Immature natural killer cell (primary cell): ENCODE measurements at regions not wholly inside any gene's neighbourhood (a gene's known extent, or its start where the extent isn't known, plus 50 kb on each side); places are given as distances from the start of the nearest gene placed in this dataset.

Source experiments
- DNase-seq, 3 donors: peaks; one replicate each; pipeline ENCODE4 v3.0.0; 2022; ENCODE audit warnings: mixed read lengths in 1 of 3
- H3K27ac Mint-ChIP-seq, 6 donors: one replicate each; pipeline ENCODE4 v1.8.0; 2020; ENCODE audit warnings: mixed read lengths in 6 of 6, mild to moderate bottlenecking in 5 of 6, inconsistent platforms in 4 of 6, moderate library complexity in 3 of 6
- H3K27me3 Mint-ChIP-seq, 3 donors: one replicate each; pipeline ENCODE4 v1.8.0; 2020 to 2021; ENCODE audit warnings: low read depth in 3 of 3, mild to moderate bottlenecking in 3 of 3, mixed read lengths in 3 of 3, moderate library complexity in 3 of 3, inconsistent platforms in 1 of 3
- H3K36me3 Mint-ChIP-seq, 3 donors: one replicate each; pipeline ENCODE4 v1.8.0; 2020; ENCODE audit warnings: mixed read lengths in 3 of 3, inconsistent platforms in 2 of 3, mild to moderate bottlenecking in 2 of 3
- H3K4me1 Mint-ChIP-seq, 2 donors: one replicate each; pipeline ENCODE4 v1.8.0; 2020; ENCODE audit warnings: inconsistent platforms in 2 of 2, mild to moderate bottlenecking in 2 of 2, mixed read lengths in 2 of 2, moderate library complexity in 1 of 2
- H3K4me3 Mint-ChIP-seq, 5 donors: one replicate each; pipeline ENCODE4 v1.8.0; 2020; ENCODE audit warnings: mild to moderate bottlenecking in 5 of 5, mixed read lengths in 5 of 5, inconsistent platforms in 3 of 5, moderate library complexity in 3 of 5
- H3K9me3 Mint-ChIP-seq, 6 donors: one replicate each; pipeline ENCODE4 v1.8.0; 2020; ENCODE audit warnings: mild to moderate bottlenecking in 6 of 6, mixed read lengths in 6 of 6, inconsistent platforms in 4 of 6, moderate library complexity in 3 of 6

- H3K4me1 Mint-ChIP-seq: no peaks in the 10 kb centered on the region
- H3K36me3 Mint-ChIP-seq: no peaks in the 10 kb centered on the region
- no peak for DNase-seq
- no peaks in the 10 kb centered on the region for H3K9me3 Mint-ChIP-seq
- no peak overlapping the region for H3K27ac Mint-ChIP-seq
- no peak overlapping the region for H3K4me3 Mint-ChIP-seq
- H3K27me3 Mint-ChIP-seq: peaks cover 0 to 6% (median 2%) of the 10 kb centered on the region in 3 donors
Measured at GRCh38 chr6:43967719-43968091, 159.5 kb downstream of the MRPL14 start.

DNA sequence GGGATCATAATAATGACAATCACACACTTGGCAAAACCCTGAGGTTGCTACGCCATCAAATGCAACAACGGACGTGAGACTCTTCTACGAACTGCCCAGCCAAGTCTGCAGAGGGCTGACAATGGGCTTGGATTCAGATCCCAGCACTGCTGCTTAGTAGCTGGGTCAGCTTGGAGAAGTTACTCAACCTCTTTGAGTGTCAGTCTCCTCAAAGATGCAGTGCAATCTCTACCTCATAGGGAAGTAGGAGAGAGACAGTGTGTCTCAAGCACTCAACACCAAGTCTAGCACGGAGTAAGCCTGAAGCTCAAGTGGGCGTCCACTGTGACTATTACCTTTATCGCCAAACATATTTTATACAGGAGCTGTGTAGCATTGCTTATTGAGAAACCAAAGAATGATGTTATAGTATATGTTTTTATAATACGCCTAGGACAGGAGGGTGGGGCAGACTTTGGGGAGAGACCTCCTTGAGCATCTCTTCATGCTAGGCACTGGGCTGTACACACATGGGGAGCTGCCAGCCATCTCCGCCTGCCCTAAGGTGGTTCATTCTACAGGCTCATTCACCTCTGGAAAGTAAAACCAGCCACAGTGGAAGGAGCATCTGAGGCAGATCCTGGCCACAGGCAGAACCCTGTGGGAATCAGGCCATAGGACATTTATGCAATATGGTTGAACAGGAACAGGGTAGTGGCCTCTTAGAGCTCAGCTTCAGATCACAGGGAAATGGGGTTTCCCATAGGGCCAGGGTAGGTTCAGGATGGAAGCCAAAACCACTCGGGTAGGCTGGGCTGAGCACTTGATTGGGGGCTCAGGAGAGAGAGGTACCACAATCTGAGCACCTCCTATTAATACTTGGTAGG lies 160.2 kb downstream of the MRPL14 start:
- H3K36me3 Mint-ChIP-seq: no peaks in the 10 kb centered on the region
- no peak overlapping the region for H3K27ac Mint-ChIP-seq
- H3K4me3 Mint-ChIP-seq: no peak overlapping the region
- H3K9me3 Mint-ChIP-seq: no peaks in the 10 kb centered on the region
- H3K4me1 Mint-ChIP-seq: no peaks in the 10 kb centered on the region
- no peak for DNase-seq
- peaks cover 0 to 6% (median 2%) of the 10 kb centered on the region in 3 donors for H3K27me3 Mint-ChIP-seq

GRCh38 chr6:43966374-43966658 lies 160.9 kb downstream of the MRPL14 start:
- no peak for DNase-seq
- H3K4me3 Mint-ChIP-seq: no peak overlapping the region
- H3K9me3 Mint-ChIP-seq: peaks cover 0 to 2% (median 0%) of the 10 kb centered on the region in 6 donors
- H3K36me3 Mint-ChIP-seq: no peaks in the 10 kb centered on the region
- peaks cover 0 to 6% (median 2%) of the 10 kb centered on the region in 3 donors for H3K27me3 Mint-ChIP-seq
- no peaks in the 10 kb centered on the region for H3K4me1 Mint-ChIP-seq
- H3K27ac Mint-ChIP-seq: no peak overlapping the region

DNA sequence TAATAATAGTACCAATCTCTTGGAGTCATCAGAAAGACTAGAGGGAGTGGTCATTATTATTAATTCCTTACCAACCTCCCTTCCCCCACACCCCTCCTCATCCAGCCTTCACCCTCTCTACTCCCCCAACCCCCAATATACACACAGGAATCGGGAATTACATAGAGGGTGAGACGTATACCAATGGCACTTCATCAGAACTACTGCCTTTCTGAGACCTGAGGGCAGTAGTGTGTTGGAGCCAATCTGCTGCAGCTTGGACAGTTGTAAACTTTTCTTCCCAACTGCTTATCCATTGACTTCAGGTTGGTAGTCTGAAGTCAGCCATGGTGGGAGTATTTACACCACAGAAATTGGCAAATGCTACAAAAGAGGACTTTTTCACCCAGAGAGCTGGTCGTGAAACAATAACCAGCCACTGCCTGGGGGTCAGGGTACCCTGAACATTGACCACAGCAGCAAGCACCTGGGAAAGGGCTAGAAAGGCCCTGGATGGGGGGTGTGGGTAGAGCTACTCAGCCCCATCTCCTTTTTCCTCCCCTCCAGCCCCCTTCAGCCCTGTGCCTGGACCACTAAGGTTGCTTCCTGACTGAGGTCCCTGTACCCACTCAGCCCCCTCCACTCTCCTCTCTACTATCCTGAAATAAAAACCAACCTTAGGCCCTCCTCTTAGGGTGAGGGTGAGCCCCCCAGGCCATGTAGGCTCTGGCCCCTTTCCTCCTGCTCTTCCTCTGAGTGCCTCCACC lies 161.5 kb downstream of the MRPL14 start:
- Mint-ChIP-seq H3K27me3 (peaks cover 0 to 6% (median 4%) of the 10 kb centered on the region in 3 donors), H3K4me1 (no peaks in the 10 kb centered on the region), H3K9me3 (peaks cover 0 to 2% (median 0%) of the 10 kb centered on the region in 6 donors), H3K36me3 (no peaks in the 10 kb centered on the region), H3K27ac (no peak overlapping the region), H3K4me3 (no peak overlapping the region)
- no peak for DNase-seq

DNA sequence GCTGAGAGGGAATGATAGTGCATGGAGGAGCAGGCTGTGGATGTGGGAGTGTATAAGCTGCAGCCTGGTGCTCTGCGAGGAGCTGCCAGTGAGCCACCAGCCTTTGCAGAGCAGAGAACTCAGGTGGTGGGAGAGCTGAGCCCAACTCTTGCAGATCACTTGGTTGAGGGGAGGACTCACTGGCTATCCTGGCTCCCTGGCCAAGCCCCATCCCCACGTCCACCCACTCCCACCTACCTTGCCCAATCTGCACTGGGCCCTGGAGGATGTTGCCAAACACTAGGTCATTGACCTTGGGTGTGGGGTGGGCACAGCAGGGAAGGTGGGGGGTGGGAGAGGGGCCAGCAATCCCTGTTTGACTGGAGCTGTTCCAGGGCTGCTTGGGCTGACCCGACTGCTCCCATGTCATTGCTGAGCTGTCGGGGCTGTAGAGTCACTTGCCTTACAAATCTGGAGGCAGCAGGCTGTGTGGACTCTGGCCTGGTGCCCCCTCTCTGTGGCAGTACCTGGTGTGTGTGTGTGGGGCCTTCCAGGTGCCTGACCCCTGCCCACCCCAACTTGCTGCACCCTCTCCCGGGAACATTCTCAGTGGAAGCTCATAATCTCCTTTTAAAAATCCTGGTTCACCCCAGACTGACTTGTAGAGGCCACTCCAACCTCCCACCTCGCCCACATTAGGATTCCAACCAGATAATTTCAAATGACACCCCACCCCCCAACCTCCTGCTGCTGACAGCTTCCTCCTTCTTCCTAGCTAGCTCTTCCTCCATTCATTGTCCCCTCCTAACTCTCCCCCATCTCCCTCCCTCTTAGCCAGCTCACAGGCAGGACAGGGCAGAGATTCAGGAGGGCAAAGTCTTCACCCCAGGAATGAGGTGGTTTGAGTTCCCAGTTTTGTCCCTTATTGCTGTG lies 162.3 kb downstream of the MRPL14 start:
- no peak for DNase-seq

GRCh38 chr6:43963877-43964658 lies 163.2 kb downstream of the MRPL14 start:
- no peaks in the 10 kb centered on the region for H3K4me1 Mint-ChIP-seq

More for the DNA sequence above, 162.3 kb downstream of the MRPL14 start:
- Mint-ChIP-seq H3K4me1 (no peaks in the 10 kb centered on the region), H3K27me3 (peaks cover 0 to 8% (median 4%) of the 10 kb centered on the region in 3 donors), H3K4me3 (no peak overlapping the region), H3K9me3 (peaks cover 0 to 2% (median 0%) of the 10 kb centered on the region in 6 donors), H3K27ac (no peak overlapping the region), H3K36me3 (no peaks in the 10 kb centered on the region)

DNA sequence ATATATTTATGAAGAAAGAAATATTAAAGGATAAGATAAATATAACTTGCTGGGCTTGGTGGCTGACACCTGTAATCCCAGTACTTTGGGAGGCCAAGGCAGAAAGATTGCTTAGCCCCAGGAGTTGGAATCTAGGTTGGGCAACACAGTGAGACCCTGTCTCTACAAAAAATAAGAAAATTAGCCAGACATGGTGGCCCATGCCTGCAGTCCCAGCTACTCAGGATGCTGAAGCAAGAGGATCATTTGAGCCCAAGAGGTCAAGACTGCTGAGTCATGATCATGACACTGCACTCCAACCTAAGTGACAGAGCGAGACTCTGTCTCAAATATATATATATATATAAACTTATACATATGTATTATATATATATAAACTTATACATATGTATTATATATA lies 164.0 kb downstream of the MRPL14 start:
- Mint-ChIP-seq H3K9me3 (peaks cover 0 to 2% (median 0%) of the 10 kb centered on the region in 6 donors), H3K4me1 (no peaks in the 10 kb centered on the region), H3K27me3 (peaks cover 4 to 7% (median 5%) of the 10 kb centered on the region in 3 donors), H3K4me3 (no peak overlapping the region), H3K27ac (no peak overlapping the region), H3K36me3 (no peaks in the 10 kb centered on the region)
- DNase-seq: no peak

More at GRCh38 chr6:43963877-43964658, 163.2 kb downstream of the MRPL14 start:
- peaks cover 0 to 2% (median 0%) of the 10 kb centered on the region in 6 donors for H3K9me3 Mint-ChIP-seq
- H3K36me3 Mint-ChIP-seq: no peaks in the 10 kb centered on the region
- no peak overlapping the region for H3K27ac Mint-ChIP-seq
- DNase-seq: no peak
- no peak overlapping the region for H3K4me3 Mint-ChIP-seq
- peaks cover 3 to 5% (median 4%) of the 10 kb centered on the region in 3 donors for H3K27me3 Mint-ChIP-seq

DNA sequence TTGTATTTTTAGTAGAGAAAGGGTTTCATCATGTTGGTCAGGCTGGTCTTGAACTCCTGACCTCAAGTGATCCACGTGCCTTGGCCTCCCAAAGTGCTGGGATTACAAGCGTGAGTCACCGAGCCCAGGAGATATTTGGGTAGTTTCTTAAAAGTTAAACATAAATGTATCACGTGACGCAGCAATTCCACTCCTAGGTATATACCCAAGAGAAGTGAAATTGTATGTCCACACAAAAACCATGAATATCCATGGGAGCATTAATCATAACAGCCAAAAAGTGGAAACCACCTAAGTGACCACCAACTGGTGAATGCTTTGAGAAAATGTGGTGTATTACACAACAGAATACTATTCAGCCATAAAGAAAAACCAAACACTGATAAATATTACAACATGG lies 164.8 kb downstream of the MRPL14 start:
- Mint-ChIP-seq H3K4me3 (no peak overlapping the region), H3K27ac (no peak overlapping the region), H3K9me3 (peaks cover 0 to 2% (median 0%) of the 10 kb centered on the region in 6 donors), H3K4me1 (no peaks in the 10 kb centered on the region), H3K36me3 (no peaks in the 10 kb centered on the region), H3K27me3 (peaks cover 4 to 7% (median 5%) of the 10 kb centered on the region in 3 donors)
- DNase-seq: no peak

DNA sequence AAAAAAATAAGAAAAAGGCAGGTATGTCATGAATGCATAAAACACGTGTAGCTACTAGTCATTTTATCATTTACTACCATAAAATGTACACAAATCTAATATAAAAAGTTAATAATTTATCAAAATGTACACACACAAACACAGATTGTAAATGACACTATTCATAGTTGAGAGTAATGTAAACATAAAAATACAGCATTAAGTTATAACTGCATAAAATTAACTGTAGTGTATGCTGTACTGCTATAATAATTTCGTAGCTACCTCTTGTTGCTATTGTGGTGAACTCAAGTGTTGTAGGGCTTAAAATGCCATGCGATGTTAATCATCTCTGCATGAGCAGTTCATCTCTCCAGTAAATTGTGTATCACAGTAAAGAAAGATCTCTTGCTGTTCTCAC lies 170.0 kb downstream of the MRPL14 start:
- no peak for DNase-seq
- Mint-ChIP-seq H3K36me3 (peaks cover 0 to 5% (median 0%) of the 10 kb centered on the region in 3 donors), H3K27me3 (peaks cover 4 to 14% (median 12%) of the 10 kb centered on the region in 3 donors), H3K4me3 (no peak overlapping the region), H3K9me3 (peaks cover 0 to 5% (median 0%) of the 10 kb centered on the region in 6 donors), H3K4me1 (no peaks in the 10 kb centered on the region), H3K27ac (no peak overlapping the region)

GRCh38 chr6:43956478-43956877 lies 170.8 kb downstream of the MRPL14 start:
- peaks cover 4 to 14% (median 13%) of the 10 kb centered on the region in 3 donors for H3K27me3 Mint-ChIP-seq
- no peaks in the 10 kb centered on the region for H3K4me1 Mint-ChIP-seq
- H3K4me3 Mint-ChIP-seq: no peak overlapping the region
- H3K36me3 Mint-ChIP-seq: peaks cover 0 to 5% (median 0%) of the 10 kb centered on the region in 3 donors
- peaks cover 0 to 5% (median 0%) of the 10 kb centered on the region in 6 donors for H3K9me3 Mint-ChIP-seq
- no peak for DNase-seq
- no peak overlapping the region for H3K27ac Mint-ChIP-seq

DNA sequence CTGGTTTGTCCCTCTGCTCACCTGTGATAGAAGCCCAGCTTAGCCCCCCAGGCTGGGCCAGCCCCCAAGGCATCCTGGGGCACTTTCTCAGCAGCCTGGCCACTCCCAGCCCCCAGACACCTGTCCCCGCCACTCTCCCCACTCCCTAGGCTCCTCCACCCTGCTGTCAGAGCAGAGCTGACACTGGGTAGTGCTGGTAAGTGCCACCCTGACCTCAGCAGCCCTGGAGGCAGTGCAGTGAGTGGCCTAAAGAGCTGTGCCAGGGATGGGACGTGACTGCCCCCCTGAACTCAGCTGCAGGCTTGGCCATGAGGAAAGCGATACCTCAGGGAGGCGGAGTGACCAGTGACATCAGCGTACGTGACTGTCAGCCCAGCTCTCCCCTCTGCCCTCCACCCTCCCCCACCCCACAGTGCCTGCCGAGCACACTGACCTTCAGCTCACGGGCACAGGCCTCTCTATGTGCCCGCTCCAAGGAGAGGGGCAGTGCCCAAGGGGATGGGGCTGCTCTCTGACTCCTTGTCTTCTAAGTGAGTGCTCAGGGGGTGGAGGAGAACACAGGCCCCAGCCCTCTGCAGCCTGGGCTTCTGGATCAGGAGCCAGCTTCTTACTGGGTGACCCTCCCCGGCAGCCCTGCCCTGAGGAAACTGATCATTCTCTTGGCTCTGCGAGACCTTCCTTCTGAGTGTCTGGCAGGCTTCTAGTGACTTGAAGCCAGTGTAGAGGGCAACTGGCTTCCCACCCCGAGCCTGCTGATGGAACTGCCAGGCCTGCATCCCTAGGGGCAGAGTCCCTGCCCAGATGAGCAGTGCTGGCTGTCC lies 172.7 kb downstream of the MRPL14 start:
- Mint-ChIP-seq H3K36me3 (peaks cover 0 to 5% (median 0%) of the 10 kb centered on the region in 3 donors), H3K27me3 (peaks cover 0 to 14% (median 12%) of the 10 kb centered on the region in 3 donors), H3K4me1 (no peaks in the 10 kb centered on the region), H3K9me3 (peaks cover 0 to 5% (median 0%) of the 10 kb centered on the region in 6 donors), H3K27ac (no peak overlapping the region), H3K4me3 (no peak overlapping the region)
- DNase-seq: no peak

GRCh38 chr6:43953794-43954310 lies 173.4 kb downstream of the MRPL14 start:
- no peak for DNase-seq
- Mint-ChIP-seq H3K4me3 (no peak overlapping the region), H3K4me1 (no peaks in the 10 kb centered on the region), H3K9me3 (peaks cover 0 to 5% (median 0%) of the 10 kb centered on the region in 6 donors), H3K27me3 (peaks cover 0 to 12% (median 10%) of the 10 kb centered on the region in 3 donors), H3K27ac (no peak overlapping the region), H3K36me3 (peaks cover 0 to 5% (median 0%) of the 10 kb centered on the region in 3 donors)
